Transverse colon (tissue), 4 donors: ENCODE measurements at regions not wholly inside any gene's neighbourhood (a gene's known extent, or its start where the extent isn't known, plus 50 kb on each side); places are given as distances from the start of the nearest gene placed in this dataset.

ENCODE experiments used
- CTCF ChIP-seq, 5 experiments: fragments of 200-600 bp in 3 of 5; fragments of 450-650 bp in 2 of 5; sonication (generic) in 3 of 5; IDR thresholded peaks; 1 replicate in 2 of 5; 2 replicates in 3 of 5; pipeline ENCODE4 v1.5.1; 2016 to 2017; ENCODE audit warnings: antibody characterized with exemption in 5 of 5, inconsistent platforms in 3 of 5, mild to moderate bottlenecking in 2 of 5, moderate library complexity in 1 of 5
- EP300 ChIP-seq: sonication (generic); formaldehyde crosslinking; IDR thresholded peaks from one replicate; pipeline ENCODE4 v1.6.1; 2017; ENCODE audit warnings: antibody characterized with exemption, low read depth
- POLR2A ChIP-seq: fragments of 450-650 bp; IDR thresholded peaks from one replicate; pipeline ENCODE4 v1.6.1; 2016; ENCODE audit warnings: antibody characterized with exemption, mild to moderate bottlenecking, moderate library complexity
- POLR2AphosphoS5 ChIP-seq, 3 donors: sonication (generic); formaldehyde crosslinking; IDR thresholded peaks; one replicate each; pipeline ENCODE4 v1.6.1; 2016; ENCODE audit warnings: antibody characterized with exemption in 3 of 3

GRCh38 chr6:18532139-18532538, 145.0 kb downstream of the RNF144B start:
- TF ChIP-seq POLR2A = no peak
- TF ChIP-seq CTCF (IDR thresholded peaks at IDR 0.05) = no peak
- TF ChIP-seq POLR2AphosphoS5 (IDR thresholded peaks at IDR 0.05) = no peak
- TF ChIP-seq EP300 = no peak
